Ovary (tissue), 3 donors: ENCODE measurements at regions not wholly inside any gene's neighbourhood (a gene's known extent, or its start where the extent isn't known, plus 50 kb on each side); places are given as distances from the start of the nearest gene placed in this dataset.

Experiments
- CTCF ChIP-seq, 3 donors: fragments of 450-650 bp in 2 of 3; fragments of 200-600 bp in 1 of 3; IDR thresholded peaks; one replicate each; pipeline versions ENCODE4 v1.5.1 to v1.8.0; 2016 to 2022; ENCODE audit warnings: antibody characterized with exemption in 3 of 3, mild to moderate bottlenecking in 1 of 3
- POLR2A ChIP-seq: fragments of 450-650 bp; IDR thresholded peaks from one replicate; pipeline ENCODE4 v1.6.1; 2017; ENCODE audit warnings: antibody characterized with exemption, mild to moderate bottlenecking, moderate library complexity
- donor health status: DM: no; HTN: no; CAD: no.

DNA sequence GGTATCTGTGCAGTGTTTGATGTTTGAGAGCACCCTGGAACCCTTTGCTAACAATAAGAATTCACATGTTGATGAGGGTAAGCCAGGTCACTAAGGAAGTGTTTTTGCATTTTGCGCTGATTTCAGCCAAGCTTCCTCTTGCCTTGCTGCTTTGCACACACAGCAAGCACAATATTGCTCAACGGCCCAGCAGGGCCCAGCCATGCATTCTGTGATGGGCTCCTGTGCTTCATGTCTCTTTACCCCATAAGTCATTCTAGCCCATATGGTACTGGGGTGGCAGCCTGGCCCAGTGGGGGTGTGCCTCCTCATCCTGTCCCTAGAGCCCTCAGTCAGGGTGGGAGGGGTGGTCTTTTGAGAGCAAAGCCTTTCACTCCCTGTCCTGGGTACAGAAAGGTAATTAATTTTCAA lies 481.3 kb downstream of the GADD45G start:
- no peak for TF ChIP-seq CTCF (IDR thresholded peaks at IDR 0.05)
- TF ChIP-seq POLR2A = no peak
